A549 (cell line): ENCODE measurements at regions not wholly inside any gene's neighbourhood (a gene's known extent, or its start where the extent isn't known, plus 50 kb on each side); places are given as distances from the start of the nearest gene placed in this dataset.

Experiments
- CHD2 ChIP-seq: fragments of 150-350 bp; IDR thresholded peaks from 2 replicates; pipeline ENCODE4 v1.6.1; 2014; ENCODE audit warnings: low read length; ENCODE audit not compliant: partially characterized antibody
- CTCF ChIP-seq: fragments of >200 bp; sonication (Bioruptor Twin); formaldehyde crosslinking; IDR thresholded peaks from 3 replicates; pipeline ENCODE4 v1.5.1; 2016
- MAX ChIP-seq: IDR thresholded peaks from 2 replicates; pipeline ENCODE4 v1.6.1; 2012
- POLR2A ChIP-seq: IDR thresholded peaks from 2 replicates; pipeline ENCODE4 v1.6.1; 2012; ENCODE audit warnings: mild to moderate bottlenecking, low read length
- RARB ChIP-seq: fragments of 250-450 bp; sonication (Bioruptor Pico); IDR thresholded peaks from 2 replicates; pipeline ENCODE4 v1.8.0; 2021; ENCODE audit warnings: mild to moderate bottlenecking, moderate library complexity
- TF ChIP-seq, protein P1 (sequence below): fragments of 200-600 bp; sonication (generic); IDR thresholded peaks from 2 replicates; pipeline ENCODE4 v1.6.1; 2016; ENCODE audit warnings: antibody characterized with exemption, mild to moderate bottlenecking, moderate library complexity
- TF ChIP-seq, protein P2 (sequence below): fragments of 450-650 bp; IDR thresholded peaks from 2 replicates; pipeline ENCODE4 v1.6.1; 2014; ENCODE audit warnings: antibody characterized with exemption

DNA sequence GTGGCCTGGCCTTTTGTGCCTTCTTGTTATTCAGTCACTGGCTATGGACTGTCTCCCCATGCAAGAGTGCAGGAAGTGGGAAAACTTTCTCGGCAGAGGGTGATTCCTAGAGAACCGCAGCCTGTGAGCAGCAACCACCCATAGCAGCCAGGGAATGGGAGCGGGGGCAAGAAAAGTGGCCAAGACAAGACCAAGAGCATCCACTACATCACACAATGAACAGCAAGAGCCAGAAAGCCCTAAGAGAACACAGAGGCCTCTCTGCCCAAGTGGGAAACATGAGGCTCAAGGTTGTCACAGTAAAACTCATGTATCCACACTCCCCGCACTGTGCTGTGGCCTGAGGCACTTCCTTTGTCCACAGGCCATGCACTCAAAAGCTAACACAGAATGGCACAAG, 129.1 kb upstream of the FSTL4 start:
- TF ChIP-seq CTCF (no peak), CHD2 (no peak), RARB (CRISPR knock-in tag) (no peak), MAX (no peak), POLR2A (no peak)
- TF ChIP-seq, protein P1, sequence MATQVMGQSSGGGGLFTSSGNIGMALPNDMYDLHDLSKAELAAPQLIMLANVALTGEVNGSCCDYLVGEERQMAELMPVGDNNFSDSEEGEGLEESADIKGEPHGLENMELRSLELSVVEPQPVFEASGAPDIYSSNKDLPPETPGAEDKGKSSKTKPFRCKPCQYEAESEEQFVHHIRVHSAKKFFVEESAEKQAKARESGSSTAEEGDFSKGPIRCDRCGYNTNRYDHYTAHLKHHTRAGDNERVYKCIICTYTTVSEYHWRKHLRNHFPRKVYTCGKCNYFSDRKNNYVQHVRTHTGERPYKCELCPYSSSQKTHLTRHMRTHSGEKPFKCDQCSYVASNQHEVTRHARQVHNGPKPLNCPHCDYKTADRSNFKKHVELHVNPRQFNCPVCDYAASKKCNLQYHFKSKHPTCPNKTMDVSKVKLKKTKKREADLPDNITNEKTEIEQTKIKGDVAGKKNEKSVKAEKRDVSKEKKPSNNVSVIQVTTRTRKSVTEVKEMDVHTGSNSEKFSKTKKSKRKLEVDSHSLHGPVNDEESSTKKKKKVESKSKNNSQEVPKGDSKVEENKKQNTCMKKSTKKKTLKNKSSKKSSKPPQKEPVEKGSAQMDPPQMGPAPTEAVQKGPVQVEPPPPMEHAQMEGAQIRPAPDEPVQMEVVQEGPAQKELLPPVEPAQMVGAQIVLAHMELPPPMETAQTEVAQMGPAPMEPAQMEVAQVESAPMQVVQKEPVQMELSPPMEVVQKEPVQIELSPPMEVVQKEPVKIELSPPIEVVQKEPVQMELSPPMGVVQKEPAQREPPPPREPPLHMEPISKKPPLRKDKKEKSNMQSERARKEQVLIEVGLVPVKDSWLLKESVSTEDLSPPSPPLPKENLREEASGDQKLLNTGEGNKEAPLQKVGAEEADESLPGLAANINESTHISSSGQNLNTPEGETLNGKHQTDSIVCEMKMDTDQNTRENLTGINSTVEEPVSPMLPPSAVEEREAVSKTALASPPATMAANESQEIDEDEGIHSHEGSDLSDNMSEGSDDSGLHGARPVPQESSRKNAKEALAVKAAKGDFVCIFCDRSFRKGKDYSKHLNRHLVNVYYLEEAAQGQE: no peak
- TF ChIP-seq, protein P2, sequence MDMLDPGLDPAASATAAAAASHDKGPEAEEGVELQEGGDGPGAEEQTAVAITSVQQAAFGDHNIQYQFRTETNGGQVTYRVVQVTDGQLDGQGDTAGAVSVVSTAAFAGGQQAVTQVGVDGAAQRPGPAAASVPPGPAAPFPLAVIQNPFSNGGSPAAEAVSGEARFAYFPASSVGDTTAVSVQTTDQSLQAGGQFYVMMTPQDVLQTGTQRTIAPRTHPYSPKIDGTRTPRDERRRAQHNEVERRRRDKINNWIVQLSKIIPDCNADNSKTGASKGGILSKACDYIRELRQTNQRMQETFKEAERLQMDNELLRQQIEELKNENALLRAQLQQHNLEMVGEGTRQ: no peak
